ENCODE measurements at regions not wholly inside any gene's neighbourhood (a gene's known extent, or its start where the extent isn't known, plus 50 kb on each side); places are given as distances from the start of the nearest gene placed in this dataset.

DNA sequence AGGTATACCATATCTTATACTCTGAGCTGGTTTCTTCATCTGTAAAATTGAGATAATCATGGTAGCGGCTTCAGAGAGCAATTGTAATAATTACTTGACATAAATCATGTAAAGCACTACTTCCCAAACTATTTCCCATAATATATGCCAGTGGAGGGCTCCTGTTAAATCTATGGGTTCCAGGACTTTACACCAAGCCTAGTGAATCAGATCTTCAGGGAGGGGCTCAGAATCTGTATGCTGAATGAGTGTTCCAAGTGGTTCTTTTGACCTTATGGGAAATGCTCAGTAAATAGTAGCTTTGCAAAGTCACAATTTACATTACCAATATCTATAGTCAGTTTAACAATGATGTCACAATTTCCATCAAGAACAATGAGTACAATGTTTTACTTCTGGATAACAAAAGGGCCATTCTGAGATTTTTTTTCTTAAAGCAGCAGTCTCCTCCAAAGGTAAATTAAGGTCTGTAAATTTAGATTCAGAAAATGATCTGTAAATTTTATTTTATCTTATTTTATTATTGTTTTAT is 50.9 kb upstream of the NLK start:
- H3K4me1 ChIP-seq (ENCODE audit: control insufficient read depth, insufficient read depth, low read length) = no peaks in the 10 kb centered on the region
- in situ Hi-C loops (cut with HindIII; ENCODE audit: low pct_unique_long_range_greater_than_20kb, low sequenced_read_pairs) = no loop called here
- peaks cover 21% of the 10 kb centered on the region for H3K27me3 ChIP-seq (ENCODE audit: control insufficient read depth, insufficient read depth, low read length)
- DNase-seq (ENCODE audit: low read depth, low spot score) (no peak), ATAC-seq (no peak)
- TF ChIP-seq, protein P1, sequence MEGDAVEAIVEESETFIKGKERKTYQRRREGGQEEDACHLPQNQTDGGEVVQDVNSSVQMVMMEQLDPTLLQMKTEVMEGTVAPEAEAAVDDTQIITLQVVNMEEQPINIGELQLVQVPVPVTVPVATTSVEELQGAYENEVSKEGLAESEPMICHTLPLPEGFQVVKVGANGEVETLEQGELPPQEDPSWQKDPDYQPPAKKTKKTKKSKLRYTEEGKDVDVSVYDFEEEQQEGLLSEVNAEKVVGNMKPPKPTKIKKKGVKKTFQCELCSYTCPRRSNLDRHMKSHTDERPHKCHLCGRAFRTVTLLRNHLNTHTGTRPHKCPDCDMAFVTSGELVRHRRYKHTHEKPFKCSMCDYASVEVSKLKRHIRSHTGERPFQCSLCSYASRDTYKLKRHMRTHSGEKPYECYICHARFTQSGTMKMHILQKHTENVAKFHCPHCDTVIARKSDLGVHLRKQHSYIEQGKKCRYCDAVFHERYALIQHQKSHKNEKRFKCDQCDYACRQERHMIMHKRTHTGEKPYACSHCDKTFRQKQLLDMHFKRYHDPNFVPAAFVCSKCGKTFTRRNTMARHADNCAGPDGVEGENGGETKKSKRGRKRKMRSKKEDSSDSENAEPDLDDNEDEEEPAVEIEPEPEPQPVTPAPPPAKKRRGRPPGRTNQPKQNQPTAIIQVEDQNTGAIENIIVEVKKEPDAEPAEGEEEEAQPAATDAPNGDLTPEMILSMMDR (IDR thresholded peaks at IDR 0.05) = no peak
- TF ChIP-seq SIN3A (IDR thresholded peaks at IDR 0.05; ENCODE audit: borderline replicate concordance, insufficient read depth, low read depth, low read length) (no peak), TCF7L2 (IDR thresholded peaks at IDR 0.05; ENCODE audit: low read depth, low read length) (no peak), POLR2AphosphoS5 (IDR thresholded peaks at IDR 0.05; ENCODE audit: low read depth, low read length) (no peak)
- TF ChIP-seq, protein P2, sequence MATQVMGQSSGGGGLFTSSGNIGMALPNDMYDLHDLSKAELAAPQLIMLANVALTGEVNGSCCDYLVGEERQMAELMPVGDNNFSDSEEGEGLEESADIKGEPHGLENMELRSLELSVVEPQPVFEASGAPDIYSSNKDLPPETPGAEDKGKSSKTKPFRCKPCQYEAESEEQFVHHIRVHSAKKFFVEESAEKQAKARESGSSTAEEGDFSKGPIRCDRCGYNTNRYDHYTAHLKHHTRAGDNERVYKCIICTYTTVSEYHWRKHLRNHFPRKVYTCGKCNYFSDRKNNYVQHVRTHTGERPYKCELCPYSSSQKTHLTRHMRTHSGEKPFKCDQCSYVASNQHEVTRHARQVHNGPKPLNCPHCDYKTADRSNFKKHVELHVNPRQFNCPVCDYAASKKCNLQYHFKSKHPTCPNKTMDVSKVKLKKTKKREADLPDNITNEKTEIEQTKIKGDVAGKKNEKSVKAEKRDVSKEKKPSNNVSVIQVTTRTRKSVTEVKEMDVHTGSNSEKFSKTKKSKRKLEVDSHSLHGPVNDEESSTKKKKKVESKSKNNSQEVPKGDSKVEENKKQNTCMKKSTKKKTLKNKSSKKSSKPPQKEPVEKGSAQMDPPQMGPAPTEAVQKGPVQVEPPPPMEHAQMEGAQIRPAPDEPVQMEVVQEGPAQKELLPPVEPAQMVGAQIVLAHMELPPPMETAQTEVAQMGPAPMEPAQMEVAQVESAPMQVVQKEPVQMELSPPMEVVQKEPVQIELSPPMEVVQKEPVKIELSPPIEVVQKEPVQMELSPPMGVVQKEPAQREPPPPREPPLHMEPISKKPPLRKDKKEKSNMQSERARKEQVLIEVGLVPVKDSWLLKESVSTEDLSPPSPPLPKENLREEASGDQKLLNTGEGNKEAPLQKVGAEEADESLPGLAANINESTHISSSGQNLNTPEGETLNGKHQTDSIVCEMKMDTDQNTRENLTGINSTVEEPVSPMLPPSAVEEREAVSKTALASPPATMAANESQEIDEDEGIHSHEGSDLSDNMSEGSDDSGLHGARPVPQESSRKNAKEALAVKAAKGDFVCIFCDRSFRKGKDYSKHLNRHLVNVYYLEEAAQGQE (IDR thresholded peaks at IDR 0.05; ENCODE audit: insufficient read depth in 1 of 2, low read depth in 2 of 2, low read length in 1 of 2) = no peak
- no peak overlapping the region for H3K27ac ChIP-seq (ENCODE audit: low read length)
- ChIA-PET CTCF (no interaction called here), POLR2A (no interaction called here)
- no peaks in the 10 kb centered on the region for H3K9me3 ChIP-seq (ENCODE audit: control insufficient read depth, insufficient read depth, low read depth, low read length)
- BruUV-seq (replicated peaks) = no TSS peak
- intact Hi-C loops (cut with micrococcal nuclease; ENCODE audit: unreplicated experiment) = loop anchor here (10.0 kb wide), 1 partner anchor 83 kb away; no protein-coding TSS in a partner anchor
- H3K4me3 ChIP-seq (ENCODE audit: low read depth in 2 of 2, low read length in 2 of 2) = no peak overlapping the region
- no peaks in the 10 kb centered on the region for H3K36me3 ChIP-seq (ENCODE audit: control insufficient read depth, insufficient read depth, low read length)
